ENCODE measurements at regions not wholly inside any gene's neighbourhood (a gene's known extent, or its start where the extent isn't known, plus 50 kb on each side); places are given as distances from the start of the nearest gene placed in this dataset.

DNA sequence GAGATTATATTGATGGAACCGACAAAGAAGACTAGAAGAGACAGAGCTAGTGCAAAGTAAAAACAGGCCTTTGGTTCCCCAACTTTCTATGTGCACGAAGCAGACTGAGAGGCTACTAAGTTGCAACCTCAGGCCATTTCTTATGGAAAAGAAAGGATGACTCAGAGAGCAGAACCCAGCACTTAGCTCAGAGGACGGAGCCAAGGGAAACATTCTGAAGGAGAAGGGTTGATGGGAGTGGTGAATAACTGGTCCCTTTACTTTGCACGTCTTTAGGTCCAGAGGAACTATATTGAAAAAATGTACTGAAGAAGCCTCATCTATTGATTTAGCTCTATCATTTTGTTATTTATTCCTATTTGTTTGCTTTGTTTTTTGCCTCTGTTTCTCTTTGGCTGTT lies 182.1 kb downstream of the CPE start:
- TF ChIP-seq, protein P1, sequence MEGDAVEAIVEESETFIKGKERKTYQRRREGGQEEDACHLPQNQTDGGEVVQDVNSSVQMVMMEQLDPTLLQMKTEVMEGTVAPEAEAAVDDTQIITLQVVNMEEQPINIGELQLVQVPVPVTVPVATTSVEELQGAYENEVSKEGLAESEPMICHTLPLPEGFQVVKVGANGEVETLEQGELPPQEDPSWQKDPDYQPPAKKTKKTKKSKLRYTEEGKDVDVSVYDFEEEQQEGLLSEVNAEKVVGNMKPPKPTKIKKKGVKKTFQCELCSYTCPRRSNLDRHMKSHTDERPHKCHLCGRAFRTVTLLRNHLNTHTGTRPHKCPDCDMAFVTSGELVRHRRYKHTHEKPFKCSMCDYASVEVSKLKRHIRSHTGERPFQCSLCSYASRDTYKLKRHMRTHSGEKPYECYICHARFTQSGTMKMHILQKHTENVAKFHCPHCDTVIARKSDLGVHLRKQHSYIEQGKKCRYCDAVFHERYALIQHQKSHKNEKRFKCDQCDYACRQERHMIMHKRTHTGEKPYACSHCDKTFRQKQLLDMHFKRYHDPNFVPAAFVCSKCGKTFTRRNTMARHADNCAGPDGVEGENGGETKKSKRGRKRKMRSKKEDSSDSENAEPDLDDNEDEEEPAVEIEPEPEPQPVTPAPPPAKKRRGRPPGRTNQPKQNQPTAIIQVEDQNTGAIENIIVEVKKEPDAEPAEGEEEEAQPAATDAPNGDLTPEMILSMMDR (IDR thresholded peaks at IDR 0.05; ENCODE audit: poor library complexity, severe bottlenecking) = no peak
- TF ChIP-seq EZH2 (IDR thresholded peaks at IDR 0.05; ENCODE audit: borderline replicate concordance, insufficient read depth, low read length, poor library complexity, severe bottlenecking) = no peak
- TF ChIP-seq POLR2AphosphoS5 (IDR thresholded peaks at IDR 0.05) = no peak
- TF ChIP-seq EP300 (conservative IDR thresholded peaks at IDR 0.05; ENCODE audit: poor library complexity, severe bottlenecking) = no peak
- no peak for TF ChIP-seq SMC3 (conservative IDR thresholded peaks at IDR 0.05; ENCODE audit: poor library complexity)
- TF ChIP-seq TAF1 (IDR thresholded peaks at IDR 0.05; ENCODE audit: low read depth) = no peak
- TF ChIP-seq, protein P2, sequence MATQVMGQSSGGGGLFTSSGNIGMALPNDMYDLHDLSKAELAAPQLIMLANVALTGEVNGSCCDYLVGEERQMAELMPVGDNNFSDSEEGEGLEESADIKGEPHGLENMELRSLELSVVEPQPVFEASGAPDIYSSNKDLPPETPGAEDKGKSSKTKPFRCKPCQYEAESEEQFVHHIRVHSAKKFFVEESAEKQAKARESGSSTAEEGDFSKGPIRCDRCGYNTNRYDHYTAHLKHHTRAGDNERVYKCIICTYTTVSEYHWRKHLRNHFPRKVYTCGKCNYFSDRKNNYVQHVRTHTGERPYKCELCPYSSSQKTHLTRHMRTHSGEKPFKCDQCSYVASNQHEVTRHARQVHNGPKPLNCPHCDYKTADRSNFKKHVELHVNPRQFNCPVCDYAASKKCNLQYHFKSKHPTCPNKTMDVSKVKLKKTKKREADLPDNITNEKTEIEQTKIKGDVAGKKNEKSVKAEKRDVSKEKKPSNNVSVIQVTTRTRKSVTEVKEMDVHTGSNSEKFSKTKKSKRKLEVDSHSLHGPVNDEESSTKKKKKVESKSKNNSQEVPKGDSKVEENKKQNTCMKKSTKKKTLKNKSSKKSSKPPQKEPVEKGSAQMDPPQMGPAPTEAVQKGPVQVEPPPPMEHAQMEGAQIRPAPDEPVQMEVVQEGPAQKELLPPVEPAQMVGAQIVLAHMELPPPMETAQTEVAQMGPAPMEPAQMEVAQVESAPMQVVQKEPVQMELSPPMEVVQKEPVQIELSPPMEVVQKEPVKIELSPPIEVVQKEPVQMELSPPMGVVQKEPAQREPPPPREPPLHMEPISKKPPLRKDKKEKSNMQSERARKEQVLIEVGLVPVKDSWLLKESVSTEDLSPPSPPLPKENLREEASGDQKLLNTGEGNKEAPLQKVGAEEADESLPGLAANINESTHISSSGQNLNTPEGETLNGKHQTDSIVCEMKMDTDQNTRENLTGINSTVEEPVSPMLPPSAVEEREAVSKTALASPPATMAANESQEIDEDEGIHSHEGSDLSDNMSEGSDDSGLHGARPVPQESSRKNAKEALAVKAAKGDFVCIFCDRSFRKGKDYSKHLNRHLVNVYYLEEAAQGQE (IDR thresholded peaks at IDR 0.05; ENCODE audit: borderline replicate concordance) = no peak
- TF ChIP-seq RAD21 (conservative IDR thresholded peaks at IDR 0.05) = no peak
